ENCODE measurements at regions not wholly inside any gene's neighbourhood (a gene's known extent, or its start where the extent isn't known, plus 50 kb on each side); places are given as distances from the start of the nearest gene placed in this dataset.

- Histone ChIP-seq H3K27ac (no peak overlapping the region), H3K27me3 (no peaks in the 10 kb centered on the region), H3K4me1 (no peaks in the 10 kb centered on the region), H3K4me3 (no peak overlapping the region), H3K36me3 (replicated peaks in 1 of 2; ENCODE audit: insufficient read depth in 1 of 2, low read depth in 2 of 2) (no peaks in the 10 kb centered on the region), H3K9me3 (no peaks in the 10 kb centered on the region)
- TF ChIP-seq, protein P1, sequence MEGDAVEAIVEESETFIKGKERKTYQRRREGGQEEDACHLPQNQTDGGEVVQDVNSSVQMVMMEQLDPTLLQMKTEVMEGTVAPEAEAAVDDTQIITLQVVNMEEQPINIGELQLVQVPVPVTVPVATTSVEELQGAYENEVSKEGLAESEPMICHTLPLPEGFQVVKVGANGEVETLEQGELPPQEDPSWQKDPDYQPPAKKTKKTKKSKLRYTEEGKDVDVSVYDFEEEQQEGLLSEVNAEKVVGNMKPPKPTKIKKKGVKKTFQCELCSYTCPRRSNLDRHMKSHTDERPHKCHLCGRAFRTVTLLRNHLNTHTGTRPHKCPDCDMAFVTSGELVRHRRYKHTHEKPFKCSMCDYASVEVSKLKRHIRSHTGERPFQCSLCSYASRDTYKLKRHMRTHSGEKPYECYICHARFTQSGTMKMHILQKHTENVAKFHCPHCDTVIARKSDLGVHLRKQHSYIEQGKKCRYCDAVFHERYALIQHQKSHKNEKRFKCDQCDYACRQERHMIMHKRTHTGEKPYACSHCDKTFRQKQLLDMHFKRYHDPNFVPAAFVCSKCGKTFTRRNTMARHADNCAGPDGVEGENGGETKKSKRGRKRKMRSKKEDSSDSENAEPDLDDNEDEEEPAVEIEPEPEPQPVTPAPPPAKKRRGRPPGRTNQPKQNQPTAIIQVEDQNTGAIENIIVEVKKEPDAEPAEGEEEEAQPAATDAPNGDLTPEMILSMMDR (IDR thresholded peaks at IDR 0.05), result no peak
- no peak for TF ChIP-seq POLR2A (IDR thresholded peaks at IDR 0.05)
- DNase-seq (no peak), ATAC-seq (no peak)
- WGBS, 2 donors, result 60 to 67% methylated on average over 3 of the region's 3 CpGs
- intact Hi-C loops (cut with DNase I), result no loop called here
Observed at GRCh38 chr1:239795304-239795703, 296.4 kb upstream of the FMN2 start.

DNA sequence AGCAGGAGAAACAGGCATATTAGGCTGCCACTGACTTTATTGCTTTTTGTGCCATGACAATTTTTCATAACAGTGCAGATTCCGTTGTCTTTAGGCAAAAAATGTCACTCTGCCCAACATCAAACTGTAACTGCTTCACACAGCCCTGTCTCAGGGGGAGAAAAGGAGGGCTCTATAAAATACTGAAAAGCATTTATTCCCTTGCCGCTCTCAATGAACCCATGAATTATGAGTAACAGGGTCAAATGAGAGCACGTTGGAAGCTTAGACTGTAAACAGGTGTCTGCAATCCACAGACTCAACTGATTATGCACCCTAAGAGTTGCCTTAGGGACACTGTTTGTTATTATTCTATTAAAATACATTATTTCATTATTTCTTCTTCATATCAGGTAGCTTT, 292.1 kb upstream of the FMN2 start:
- Histone ChIP-seq H3K36me3 (replicated peaks in 1 of 2; ENCODE audit: insufficient read depth in 1 of 2, low read depth in 2 of 2) (no peaks in the 10 kb centered on the region), H3K9me3 (no peaks in the 10 kb centered on the region), H3K27me3 (no peaks in the 10 kb centered on the region), H3K4me1 (peaks cover 6% of the 10 kb centered on the region), H3K4me3 (no peak overlapping the region), H3K27ac (no peak overlapping the region)
- 87 to 89% methylated on average over 3 of the region's 3 CpGs for WGBS, 2 donors
- no peak for ATAC-seq
- intact Hi-C loops (cut with DNase I), result no loop called here
- DNase-seq, result no peak
- TF ChIP-seq, protein P1 (IDR thresholded peaks at IDR 0.05), result no peak

DNA sequence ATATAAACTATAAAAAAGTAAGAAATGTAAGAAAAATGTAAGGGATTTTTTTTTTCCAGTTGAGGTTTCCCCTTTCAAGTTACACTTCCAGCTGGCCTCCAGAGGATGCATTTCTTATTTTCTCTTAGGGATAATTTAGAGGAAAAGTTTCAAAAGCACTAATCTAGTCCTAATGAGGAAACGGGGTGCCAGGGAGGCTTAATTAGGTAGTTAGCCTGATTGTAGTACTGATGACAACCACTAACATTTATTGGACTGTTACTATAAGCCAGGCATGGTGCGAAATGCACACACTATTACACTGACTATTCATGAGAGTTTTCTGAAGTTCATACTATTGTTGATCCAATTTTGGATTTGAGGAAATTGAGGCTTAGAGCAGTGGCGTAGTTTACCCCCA, 290.8 kb upstream of the FMN2 start:
- Histone ChIP-seq H3K4me1 (peaks cover 6% of the 10 kb centered on the region), H3K27ac (no peak overlapping the region), H3K4me3 (no peak overlapping the region), H3K27me3 (no peaks in the 10 kb centered on the region), H3K36me3 (replicated peaks in 1 of 2; ENCODE audit: insufficient read depth in 1 of 2, low read depth in 2 of 2) (no peaks in the 10 kb centered on the region), H3K9me3 (no peaks in the 10 kb centered on the region)
- TF ChIP-seq, protein P1 (IDR thresholded peaks at IDR 0.05), result no peak
- TF ChIP-seq POLR2A (IDR thresholded peaks at IDR 0.05), result no peak
- 90 to 93% methylated on average over 3 of the region's 3 CpGs for WGBS, 2 donors
- intact Hi-C loops (cut with DNase I), result no loop called here
- no peak for ATAC-seq
- DNase-seq, result no peak

GRCh38 chr1:239802275-239802674, 289.4 kb upstream of the FMN2 start:
- WGBS, 2 donors, result 68 to 73% methylated on average over 3 of the region's 3 CpGs
- H3K4me3 ChIP-seq, result no peak overlapping the region
- intact Hi-C loops (cut with DNase I), result no loop called here
- no peak overlapping the region for H3K27ac ChIP-seq
- peaks cover 6% of the 10 kb centered on the region for H3K4me1 ChIP-seq
- no peak for TF ChIP-seq POLR2A (IDR thresholded peaks at IDR 0.05)
- TF ChIP-seq, protein P1 (IDR thresholded peaks at IDR 0.05), result no peak
- no peaks in the 10 kb centered on the region for H3K36me3 ChIP-seq (replicated peaks in 1 of 2; ENCODE audit: insufficient read depth in 1 of 2, low read depth in 2 of 2)
- no peak for ATAC-seq
- DNase-seq, result no peak
- no peaks in the 10 kb centered on the region for H3K9me3 ChIP-seq
- H3K27me3 ChIP-seq, result no peaks in the 10 kb centered on the region

DNA sequence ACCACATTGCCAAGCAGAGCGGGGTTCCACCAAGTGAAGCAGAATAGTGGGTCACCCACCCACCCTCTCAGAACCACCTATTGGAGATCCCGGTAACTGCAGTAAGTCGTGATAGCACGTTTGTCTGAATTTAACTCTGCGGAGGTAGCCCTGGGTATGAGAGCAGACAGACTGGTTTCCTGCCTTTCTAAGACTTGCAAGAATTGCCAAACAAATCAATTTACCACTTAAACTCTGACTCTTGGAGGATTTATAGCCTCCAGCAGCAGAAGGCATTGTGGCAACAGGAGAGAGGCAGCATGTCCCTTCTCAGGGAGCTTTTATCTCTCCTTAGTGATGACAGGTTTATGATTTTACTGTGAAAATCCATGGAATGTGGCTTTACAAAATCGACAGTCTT, 287.9 kb upstream of the FMN2 start:
- 57 to 69% methylated on average over 6 of the region's 6 CpGs for WGBS, 2 donors
- intact Hi-C loops (cut with DNase I), result no loop called here
- H3K9me3 ChIP-seq, result no peaks in the 10 kb centered on the region
- no peaks in the 10 kb centered on the region for H3K27me3 ChIP-seq
- ATAC-seq (no peak), DNase-seq (no peak)
- H3K4me3 ChIP-seq, result no peak overlapping the region
- TF ChIP-seq, protein P1 (IDR thresholded peaks at IDR 0.05), result no peak
- TF ChIP-seq POLR2A (IDR thresholded peaks at IDR 0.05), result no peak
- H3K36me3 ChIP-seq (replicated peaks in 1 of 2; ENCODE audit: insufficient read depth in 1 of 2, low read depth in 2 of 2), result no peaks in the 10 kb centered on the region
- H3K27ac ChIP-seq, result no peak overlapping the region
- H3K4me1 ChIP-seq, result peaks cover 6% of the 10 kb centered on the region
